A673 (cell line): ENCODE measurements at regions not wholly inside any gene's neighbourhood (a gene's known extent, or its start where the extent isn't known, plus 50 kb on each side); places are given as distances from the start of the nearest gene placed in this dataset.

Experiments used
- BruUV-seq: library from RNA; stranded (reverse); fragments of 400-500 nt; replicated peaks from 2 replicates; lab custom pipeline; 2021; lab: Mats Ljungman, UMichigan
- CTCF ChIA-PET: fragments of 300-600 bp; sonication (Branson Sonifier 250); formaldehyde crosslinking; loops from one replicate; lab custom pipeline; 2022; ENCODE audit warnings: antibody characterized with exemption; lab: Charles Lee
- POLR2A ChIA-PET: fragments of 300-600 bp; sonication (Branson Sonifier 250); formaldehyde crosslinking; loops from one replicate; lab custom pipeline; 2022; ENCODE audit warnings: antibody characterized with exemption; ENCODE audit not compliant: low non-redundant PET; lab: Charles Lee
- DNase-seq: peaks from one replicate; pipeline ENCODE4 v3.0.0-alpha.2; 2015; ENCODE audit warnings: low spot score
- H3K27ac ChIP-seq: fragments of 200-600 bp; sonication (generic); 2 replicates; pipeline ENCODE4 v1.5.1; 2016; ENCODE audit warnings: mixed run types, low read depth, mild to moderate bottlenecking, mixed read lengths, antibody characterized with exemption, low read length; ENCODE audit not compliant: poor library complexity, severe bottlenecking
- H3K27me3 ChIP-seq: fragments of 200-600 bp; sonication (generic); replicated peaks from 2 replicates; pipeline ENCODE4 v1.6.1; 2017; ENCODE audit warnings: mixed run types, low read depth, mild to moderate bottlenecking, mixed read lengths, antibody characterized with exemption, low read length; ENCODE audit not compliant: insufficient read depth, poor library complexity
- H3K36me3 ChIP-seq: fragments of 200-600 bp; sonication (generic); 2 replicates; pipeline ENCODE4 v1.6.1; 2016; ENCODE audit warnings: mixed run types, mild to moderate bottlenecking, mixed read lengths, antibody characterized with exemption, low read length; ENCODE audit not compliant: insufficient read depth, poor library complexity, severe bottlenecking
- H3K4me1 ChIP-seq: fragments of 200-600 bp; sonication (generic); 2 replicates; pipeline ENCODE4 v1.6.1; 2017; ENCODE audit warnings: mixed run types, mild to moderate bottlenecking, mixed read lengths, antibody characterized with exemption, low read length; ENCODE audit not compliant: insufficient read depth, poor library complexity, severe bottlenecking
- H3K4me3 ChIP-seq: fragments of 200-600 bp; sonication (generic); 2 replicates; pipeline ENCODE4 v1.5.1; 2016; ENCODE audit warnings: low read depth, mixed run types, mild to moderate bottlenecking, mixed read lengths, low read length; ENCODE audit not compliant: poor library complexity, severe bottlenecking
- H3K9me3 ChIP-seq: fragments of 200-600 bp; sonication (generic); 2 replicates; pipeline ENCODE4 v1.6.1; 2016; ENCODE audit warnings: mixed run types, low read depth, mild to moderate bottlenecking, mixed read lengths, antibody characterized with exemption, low read length; ENCODE audit not compliant: poor library complexity, severe bottlenecking
- CTCF ChIP-seq: fragments of 300-800, 200-600 bp; sonication (generic); conservative IDR thresholded peaks from 2 replicates; pipeline ENCODE4 v1.5.1; 2017; ENCODE audit warnings: low read depth, mild to moderate bottlenecking, antibody characterized with exemption, low read length, moderate library complexity, mixed read lengths
- EZH2 ChIP-seq: fragments of 200-600 bp; sonication (generic); IDR thresholded peaks from 2 replicates; pipeline ENCODE4 v1.6.1; 2017; ENCODE audit warnings: borderline replicate concordance, low read depth, mild to moderate bottlenecking, mixed read lengths, antibody characterized with exemption, low read length; ENCODE audit not compliant: poor library complexity, severe bottlenecking
- intact Hi-C: fragments of 100-400 bp; cut with micrococcal nuclease; formaldehyde crosslinking; loops from one replicate; pipeline ENCODE4 v1.10.0; 2022; ENCODE audit not compliant: unreplicated experiment

GRCh38 chr11:104582431-104582830 lies 315.8 kb downstream of the CASP12 start:
- no peak for TF ChIP-seq EZH2
- TF ChIP-seq CTCF, result no peak
- H3K27me3 ChIP-seq, result no peaks in the 10 kb centered on the region
- intact Hi-C loops, result loop anchor here (10.0 kb wide), 1 partner anchor 328 kb away; no protein-coding TSS in a partner anchor
- H3K4me1 ChIP-seq, result peaks cover 15% of the 10 kb centered on the region
- no TSS peak for BruUV-seq
- no peak overlapping the region for H3K4me3 ChIP-seq
- ChIA-PET CTCF (no interaction called here), POLR2A (no interaction called here)
- H3K9me3 ChIP-seq, result no peaks in the 10 kb centered on the region
- H3K27ac ChIP-seq, result no peak overlapping the region
- no peaks in the 10 kb centered on the region for H3K36me3 ChIP-seq
- no peak for DNase-seq

GRCh38 chr11:104581246-104581980 lies 316.8 kb downstream of the CASP12 start:
- Histone ChIP-seq H3K36me3 (no peaks in the 10 kb centered on the region), H3K27ac (no peak overlapping the region), H3K27me3 (no peaks in the 10 kb centered on the region), H3K4me3 (no peak overlapping the region), H3K9me3 (no peaks in the 10 kb centered on the region), H3K4me1 (peaks cover 15% of the 10 kb centered on the region)
- TF ChIP-seq EZH2 (no peak), CTCF (no peak)
- ChIA-PET CTCF (no interaction called here), POLR2A (no interaction called here)
- intact Hi-C loops, result loop anchor here (10.0 kb wide), 1 partner anchor 327 kb away; no protein-coding TSS in a partner anchor
- no TSS peak for BruUV-seq
- DNase-seq, result peak; percentile 84

GRCh38 chr11:104573441-104573990 lies 324.7 kb downstream of the CASP12 start:
- Histone ChIP-seq H3K4me3 (no peak overlapping the region), H3K27ac (no peak overlapping the region), H3K36me3 (no peaks in the 10 kb centered on the region), H3K27me3 (no peaks in the 10 kb centered on the region), H3K4me1 (no peaks in the 10 kb centered on the region), H3K9me3 (no peaks in the 10 kb centered on the region)
- ChIA-PET POLR2A (no interaction called here), CTCF (no interaction called here)
- intact Hi-C loops, result no loop called here
- no peak for DNase-seq
- no TSS peak for BruUV-seq
- TF ChIP-seq CTCF (no peak), EZH2 (no peak)
